Muscle of back (tissue), 3 donors: ENCODE measurements at regions not wholly inside any gene's neighbourhood (a gene's known extent, or its start where the extent isn't known, plus 50 kb on each side); places are given as distances from the start of the nearest gene placed in this dataset.

Experiments
- DNase-seq, 3 donors: peaks; one replicate each; pipeline versions ENCODE4 v3.0.0 to v3.0.0-alpha.2; 2013

- DNase-seq, result peak in 1 of 3 donors; percentile 86
Measured at GRCh38 chr1:55827350-55827749, 612.2 kb upstream of the USP24 start.

GRCh38 chr1:55826381-55827080 is 611.4 kb upstream of the USP24 start:
- DNase-seq, result no peak

- DNase-seq, result no peak
Measured at GRCh38 chr1:55825461-55825860, 610.3 kb upstream of the USP24 start.

- no peak for DNase-seq
Measured at GRCh38 chr1:55824251-55824640, 609.1 kb upstream of the USP24 start.

GRCh38 chr1:55823541-55824250 is 608.5 kb upstream of the USP24 start:
- DNase-seq, result peak in 1 of 3 donors; percentile 22

- DNase-seq, result no peak
Measured at GRCh38 chr1:55822891-55823290, 607.7 kb upstream of the USP24 start.

GRCh38 chr1:55821234-55821633 is 606.1 kb upstream of the USP24 start:
- no peak for DNase-seq

GRCh38 chr1:55820501-55820900 is 605.3 kb upstream of the USP24 start:
- no peak for DNase-seq

- no peak for DNase-seq
Measured at GRCh38 chr1:55819011-55819410, 603.8 kb upstream of the USP24 start.

- peak in 1 of 3 donors; percentile 9 for DNase-seq
Measured at GRCh38 chr1:55816456-55817426, 601.6 kb upstream of the USP24 start.

GRCh38 chr1:55815745-55816455 is 600.7 kb upstream of the USP24 start:
- no peak for DNase-seq

GRCh38 chr1:55814967-55815366 is 599.8 kb upstream of the USP24 start:
- DNase-seq, result no peak

GRCh38 chr1:55813618-55814017 is 598.5 kb upstream of the USP24 start:
- peak; percentile 43 to 81 (median 69) for DNase-seq

GRCh38 chr1:55812281-55812680 is 597.1 kb upstream of the USP24 start:
- DNase-seq, result peak in 1 of 3 donors; percentile 8

GRCh38 chr1:55808263-55808662 is 593.1 kb upstream of the USP24 start:
- no peak for DNase-seq

GRCh38 chr1:55803429-55803828 is 588.3 kb upstream of the USP24 start:
- no peak for DNase-seq

- no peak for DNase-seq
Measured at GRCh38 chr1:55801481-55801880, 586.3 kb upstream of the USP24 start.

- DNase-seq, result no peak
Measured at GRCh38 chr1:55800503-55800902, 585.3 kb upstream of the USP24 start.

GRCh38 chr1:55793856-55794255 is 578.7 kb upstream of the USP24 start:
- no peak for DNase-seq

GRCh38 chr1:55792870-55793269 is 577.7 kb upstream of the USP24 start:
- DNase-seq, result no peak

- no peak for DNase-seq
Measured at GRCh38 chr1:55789466-55789865, 574.3 kb upstream of the USP24 start.

GRCh38 chr1:55786396-55786795 is 571.2 kb upstream of the USP24 start:
- DNase-seq, result no peak
